H1 (cell line): ENCODE measurements at regions not wholly inside any gene's neighbourhood (a gene's known extent, or its start where the extent isn't known, plus 50 kb on each side); places are given as distances from the start of the nearest gene placed in this dataset.

Experiments used
- CHD2 ChIP-seq: IDR thresholded peaks from 2 replicates; pipeline ENCODE4 v1.6.1; 2012; ENCODE audit warnings: low read length, improper control_type of control experiment
- CTCF ChIP-seq, 3 experiments: IDR thresholded peaks; 1 replicate in 2 of 3; 2 replicates in 1 of 3; pipeline versions ENCODE4 v1.5.1 to v1.6.1; 2011; ENCODE audit warnings: low read length in 3 of 3, mild to moderate bottlenecking in 3 of 3, inconsistent platforms in 2 of 3, low read depth in 1 of 3, moderate library complexity in 1 of 3; ENCODE audit not compliant: insufficient read depth in 1 of 3; ENCODE audit errors: control extremely low read depth in 1 of 3
- EZH2 ChIP-seq: fragments of 200-600 bp; sonication (generic); IDR thresholded peaks from 2 replicates; pipeline ENCODE4 v1.7.1; 2012; ENCODE audit warnings: low read depth, mild to moderate bottlenecking, moderate library complexity, low read length, inconsistent platforms; ENCODE audit not compliant: severe bottlenecking
- KDM1A ChIP-seq: fragments of 200-600, 300-600 bp; sonication (generic); IDR thresholded peaks from 2 replicates; pipeline ENCODE4 v1.7.1; 2016; ENCODE audit warnings: mild to moderate bottlenecking, low read length, borderline replicate concordance
- MAFK ChIP-seq: IDR thresholded peaks from 2 replicates; pipeline ENCODE4 v1.6.1; 2012; ENCODE audit warnings: low read depth, mild to moderate bottlenecking, improper control_type of control experiment, low read length
- MAX ChIP-seq: IDR thresholded peaks from 2 replicates; pipeline ENCODE4 v1.6.1; 2012; ENCODE audit warnings: inconsistent platforms
- NRF1 ChIP-seq: IDR thresholded peaks from 2 replicates; pipeline ENCODE4 v1.6.1; 2011; ENCODE audit warnings: mild to moderate bottlenecking, low read depth, low read length, improper control_type of control experiment
- POLR2A ChIP-seq, 2 experiments: IDR thresholded peaks; 1 replicate in 1 of 2; 2 replicates in 1 of 2; pipeline ENCODE4 v1.6.1; 2011; ENCODE audit warnings: low read depth in 2 of 2, low read length in 2 of 2, mild to moderate bottlenecking in 2 of 2; ENCODE audit errors: control extremely low read depth in 1 of 2
- POLR2AphosphoS5 ChIP-seq: IDR thresholded peaks from 2 replicates; pipeline ENCODE4 v1.6.1; 2011; ENCODE audit warnings: low read depth, low read length
- RAD21 ChIP-seq, 2 experiments: IDR thresholded peaks in 1 of 2; conservative IDR thresholded peaks in 1 of 2; 2 replicates each; pipeline ENCODE4 v1.6.1; 2011; ENCODE audit warnings: low read depth in 2 of 2, low read length in 2 of 2, improper control_type of control experiment in 1 of 2, inconsistent platforms in 1 of 2, mild to moderate bottlenecking in 1 of 2, moderate library complexity in 1 of 2
- RFX5 ChIP-seq: IDR thresholded peaks from 2 replicates; pipeline ENCODE4 v1.6.1; 2011; ENCODE audit warnings: low read depth, low read length, improper control_type of control experiment, borderline replicate concordance
- SAP30 ChIP-seq: fragments of 300-600 bp; sonication (generic); IDR thresholded peaks from 2 replicates; pipeline ENCODE4 v1.7.1; 2012; ENCODE audit warnings: low read length, moderate library complexity, mild to moderate bottlenecking, inconsistent platforms; ENCODE audit not compliant: insufficient read depth, insufficient replicate concordance
- TAF1 ChIP-seq: IDR thresholded peaks from 2 replicates; pipeline ENCODE4 v1.6.1; 2011; ENCODE audit warnings: mild to moderate bottlenecking, low read depth, low read length

- no peak for TF ChIP-seq CTCF (IDR thresholded peaks at IDR 0.05; ENCODE audit: control extremely low read depth in 1 of 3, insufficient read depth in 1 of 3, low read depth in 1 of 3, low read length in 3 of 3)
- no peak for TF ChIP-seq POLR2A (IDR thresholded peaks at IDR 0.05; ENCODE audit: control extremely low read depth in 1 of 2, low read depth in 2 of 2, low read length in 2 of 2)
- TF ChIP-seq RAD21 (IDR thresholded peaks at IDR 0.05 in 1 of 2, conservative IDR thresholded peaks at IDR 0.05 in 1 of 2; ENCODE audit: low read depth in 2 of 2, low read length in 2 of 2), result no peak
- TF ChIP-seq CHD2, result no peak
- TF ChIP-seq NRF1, result no peak
- TF ChIP-seq EZH2, result no peak
- TF ChIP-seq MAX, result no peak
- TF ChIP-seq TAF1, result no peak
- no peak for TF ChIP-seq KDM1A
- no peak for TF ChIP-seq POLR2AphosphoS5
- TF ChIP-seq MAFK, result no peak
- TF ChIP-seq RFX5, result no peak
- no peak for TF ChIP-seq SAP30
Measured at GRCh38 chr12:14188744-14189143, 176.7 kb upstream of the ATF7IP start.
